ENCODE measurements at regions not wholly inside any gene's neighbourhood (a gene's known extent, or its start where the extent isn't known, plus 50 kb on each side); places are given as distances from the start of the nearest gene placed in this dataset.

DNA sequence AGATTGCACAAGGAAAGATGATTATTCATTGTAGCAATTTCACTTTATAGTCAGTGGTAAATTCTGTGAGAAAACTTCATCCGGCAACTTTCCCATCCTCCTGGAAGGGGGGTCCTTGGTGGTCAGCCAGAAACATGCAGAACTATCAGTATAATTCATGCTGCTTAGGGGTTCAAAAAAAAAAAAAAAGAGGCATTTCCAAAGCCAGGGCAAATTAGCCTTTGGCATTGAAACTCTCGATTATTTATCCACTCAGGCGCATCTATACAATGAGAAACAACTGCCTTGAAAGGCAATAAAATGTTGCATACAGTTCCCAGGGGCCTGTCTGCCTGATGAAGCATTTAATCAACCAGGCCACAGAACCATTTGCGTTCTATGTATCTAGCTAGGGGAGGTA lies 263.3 kb downstream of the TMEM167A start:
- no peak for TF ChIP-seq EP300 (IDR thresholded peaks at IDR 0.05)
- TF ChIP-seq POLR2AphosphoS5 (IDR thresholded peaks at IDR 0.05) = no peak
- TF ChIP-seq, protein P1, sequence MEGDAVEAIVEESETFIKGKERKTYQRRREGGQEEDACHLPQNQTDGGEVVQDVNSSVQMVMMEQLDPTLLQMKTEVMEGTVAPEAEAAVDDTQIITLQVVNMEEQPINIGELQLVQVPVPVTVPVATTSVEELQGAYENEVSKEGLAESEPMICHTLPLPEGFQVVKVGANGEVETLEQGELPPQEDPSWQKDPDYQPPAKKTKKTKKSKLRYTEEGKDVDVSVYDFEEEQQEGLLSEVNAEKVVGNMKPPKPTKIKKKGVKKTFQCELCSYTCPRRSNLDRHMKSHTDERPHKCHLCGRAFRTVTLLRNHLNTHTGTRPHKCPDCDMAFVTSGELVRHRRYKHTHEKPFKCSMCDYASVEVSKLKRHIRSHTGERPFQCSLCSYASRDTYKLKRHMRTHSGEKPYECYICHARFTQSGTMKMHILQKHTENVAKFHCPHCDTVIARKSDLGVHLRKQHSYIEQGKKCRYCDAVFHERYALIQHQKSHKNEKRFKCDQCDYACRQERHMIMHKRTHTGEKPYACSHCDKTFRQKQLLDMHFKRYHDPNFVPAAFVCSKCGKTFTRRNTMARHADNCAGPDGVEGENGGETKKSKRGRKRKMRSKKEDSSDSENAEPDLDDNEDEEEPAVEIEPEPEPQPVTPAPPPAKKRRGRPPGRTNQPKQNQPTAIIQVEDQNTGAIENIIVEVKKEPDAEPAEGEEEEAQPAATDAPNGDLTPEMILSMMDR (IDR thresholded peaks at IDR 0.05) = no peak
- no peak for TF ChIP-seq POLR2A (IDR thresholded peaks at IDR 0.05; ENCODE audit: low read depth)
- Histone ChIP-seq H3K36me3 (no peaks in the 10 kb centered on the region), H3K4me3 (no peak overlapping the region), H3K9me3 (no peaks in the 10 kb centered on the region), H3K27me3 (no peaks in the 10 kb centered on the region), H3K27ac (replicated peaks in 1 of 4) (no peak overlapping the region), H3K4me1 (no peaks in the 10 kb centered on the region)
- DNase-seq (ENCODE audit: extremely low spot score) = no peak
- intact Hi-C loops (cut with DNase I) = no loop called here
- WGBS = 92% methylated on average over 4 of the region's 4 CpGs

DNA sequence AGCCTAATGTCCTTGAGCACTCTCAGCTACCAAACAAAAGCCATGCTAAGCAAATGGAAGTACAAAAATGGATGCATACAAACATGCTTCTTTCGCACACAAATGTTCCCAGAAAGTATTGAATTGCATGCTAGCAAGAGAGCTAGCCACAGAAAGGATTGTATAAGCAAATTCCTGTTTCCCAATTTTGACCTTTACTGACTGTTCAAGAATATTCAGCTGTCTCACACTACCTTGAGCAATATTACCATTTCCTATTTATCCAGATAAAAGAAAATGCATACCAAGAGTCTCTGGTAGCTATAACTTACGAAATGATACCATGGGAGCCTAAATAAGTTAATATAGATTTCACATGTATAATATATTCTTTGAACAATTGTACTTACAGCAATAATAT lies 264.6 kb downstream of the TMEM167A start:
- no peak overlapping the region for H3K4me3 ChIP-seq
- 88% methylated on average over 2 of the region's 2 CpGs for WGBS
- H3K27ac ChIP-seq (replicated peaks in 1 of 4) = no peak overlapping the region
- no peaks in the 10 kb centered on the region for H3K36me3 ChIP-seq
- intact Hi-C loops (cut with DNase I) = no loop called here
- no peaks in the 10 kb centered on the region for H3K27me3 ChIP-seq
- no peaks in the 10 kb centered on the region for H3K4me1 ChIP-seq
- no peak for DNase-seq (ENCODE audit: extremely low spot score)
- no peaks in the 10 kb centered on the region for H3K9me3 ChIP-seq
- TF ChIP-seq POLR2A (IDR thresholded peaks at IDR 0.05; ENCODE audit: low read depth) (no peak), POLR2AphosphoS5 (IDR thresholded peaks at IDR 0.05) (no peak), EP300 (IDR thresholded peaks at IDR 0.05) (no peak)
- TF ChIP-seq, protein P1 (IDR thresholded peaks at IDR 0.05) = no peak

DNA sequence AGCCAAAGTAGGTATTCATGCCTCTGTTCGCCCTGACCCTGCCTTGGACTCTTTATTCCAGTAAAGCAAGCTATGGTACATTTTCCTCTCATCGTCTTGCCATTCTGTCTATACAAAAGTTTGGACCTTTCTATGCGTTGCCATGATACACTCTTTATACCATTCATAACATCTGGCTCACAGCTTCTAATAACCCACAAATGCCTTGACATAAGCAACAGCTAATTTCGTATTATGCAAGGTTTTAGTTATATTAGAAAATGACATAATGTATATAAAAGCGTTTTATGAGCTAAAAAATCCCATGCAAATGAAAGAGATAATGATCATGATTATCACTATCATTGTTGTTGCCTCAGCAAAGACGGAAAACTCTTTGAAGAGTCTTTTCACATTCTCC lies 265.7 kb downstream of the TMEM167A start:
- no peaks in the 10 kb centered on the region for H3K4me1 ChIP-seq
- H3K9me3 ChIP-seq = no peaks in the 10 kb centered on the region
- TF ChIP-seq POLR2A (IDR thresholded peaks at IDR 0.05; ENCODE audit: low read depth) = no peak
- no peak for TF ChIP-seq EP300 (IDR thresholded peaks at IDR 0.05)
- TF ChIP-seq POLR2AphosphoS5 (IDR thresholded peaks at IDR 0.05) = no peak
- TF ChIP-seq, protein P1 (IDR thresholded peaks at IDR 0.05) = no peak
- no peak overlapping the region for H3K4me3 ChIP-seq
- H3K36me3 ChIP-seq = no peaks in the 10 kb centered on the region
- DNase-seq (ENCODE audit: extremely low spot score) = no peak
- H3K27ac ChIP-seq (replicated peaks in 1 of 4) = no peak overlapping the region
- WGBS = 90% methylated on average over 6 of the region's 6 CpGs
- intact Hi-C loops (cut with DNase I) = no loop called here
- no peaks in the 10 kb centered on the region for H3K27me3 ChIP-seq

DNA sequence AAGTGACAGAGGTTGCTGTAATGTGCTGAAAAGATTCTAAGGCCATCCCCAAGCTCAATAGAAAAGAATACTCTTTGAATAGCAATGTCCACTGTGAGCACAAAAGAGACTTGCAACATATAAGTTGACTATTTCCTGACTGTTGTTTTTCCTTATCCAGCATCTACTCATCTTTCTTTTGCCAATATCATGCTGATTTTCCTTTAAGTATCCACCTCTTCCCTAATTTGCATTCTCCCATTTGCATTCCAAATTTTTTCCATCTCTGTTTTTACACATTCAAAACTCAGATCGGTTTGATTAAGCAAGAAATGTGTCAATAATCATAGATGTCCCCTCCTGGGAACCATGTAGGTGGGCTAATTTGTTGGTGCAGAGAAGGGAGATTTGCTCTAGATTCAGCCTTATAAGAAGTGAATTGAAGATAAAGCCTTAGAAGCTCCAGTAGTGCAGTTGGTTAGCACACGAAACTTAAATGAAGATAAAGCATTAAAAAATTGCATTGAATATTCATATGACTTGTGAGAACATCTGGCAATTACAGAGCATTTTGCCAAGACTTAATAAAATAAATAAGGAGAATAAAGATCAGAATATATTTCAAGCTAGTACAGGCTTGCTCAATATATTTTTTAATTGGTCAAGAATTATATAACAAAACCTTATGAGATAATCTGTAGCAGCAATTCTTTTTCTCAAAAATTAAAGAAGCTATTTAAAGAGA lies 267.6 kb downstream of the TMEM167A start:
- DNase-seq (ENCODE audit: extremely low spot score) = no peak
- H3K27me3 ChIP-seq = no peaks in the 10 kb centered on the region
- H3K27ac ChIP-seq (replicated peaks in 1 of 4) = no peak overlapping the region
- no peaks in the 10 kb centered on the region for H3K4me1 ChIP-seq
- intact Hi-C loops (cut with DNase I) = no loop called here
- 80% methylated on average over 2 of the region's 2 CpGs for WGBS
- no peak overlapping the region for H3K4me3 ChIP-seq
- TF ChIP-seq, protein P1 (IDR thresholded peaks at IDR 0.05) = no peak
- no peak for TF ChIP-seq EP300 (IDR thresholded peaks at IDR 0.05)
- no peaks in the 10 kb centered on the region for H3K9me3 ChIP-seq
- H3K36me3 ChIP-seq = no peaks in the 10 kb centered on the region

DNA sequence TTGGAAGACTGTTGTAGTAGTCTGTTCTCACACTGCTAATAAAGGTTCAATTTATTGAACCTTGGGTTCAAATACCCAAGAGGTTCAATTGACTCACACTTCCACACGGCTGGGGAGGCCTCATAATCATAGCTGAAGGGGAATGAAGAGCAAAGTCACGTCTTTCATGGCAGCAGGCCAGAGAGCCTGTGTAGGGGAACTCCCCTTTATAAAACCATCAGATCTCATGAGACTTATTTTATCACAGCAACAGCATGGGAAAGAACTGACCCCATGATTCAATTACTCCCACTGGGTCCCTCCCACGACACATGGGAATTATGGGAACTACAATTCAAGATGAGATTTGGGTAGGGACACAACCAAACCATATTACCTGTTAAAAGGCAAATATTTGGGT lies 268.2 kb downstream of the TMEM167A start:
- no peaks in the 10 kb centered on the region for H3K27me3 ChIP-seq
- no peaks in the 10 kb centered on the region for H3K9me3 ChIP-seq
- H3K4me3 ChIP-seq = no peak overlapping the region
- TF ChIP-seq POLR2A (IDR thresholded peaks at IDR 0.05; ENCODE audit: low read depth) = no peak
- TF ChIP-seq, protein P1 (IDR thresholded peaks at IDR 0.05) = no peak
- H3K27ac ChIP-seq (replicated peaks in 1 of 4) = no peak overlapping the region
- DNase-seq (ENCODE audit: extremely low spot score) = no peak
- 41% methylated on average over 3 of the region's 3 CpGs for WGBS
- intact Hi-C loops (cut with DNase I) = no loop called here
- H3K4me1 ChIP-seq = no peaks in the 10 kb centered on the region
- no peaks in the 10 kb centered on the region for H3K36me3 ChIP-seq
